HFFc6 (cell line): ENCODE measurements at regions not wholly inside any gene's neighbourhood (a gene's known extent, or its start where the extent isn't known, plus 50 kb on each side); places are given as distances from the start of the nearest gene placed in this dataset.

Experiments used
- DNase-seq: peaks from one replicate; pipeline ENCODE4 v3.0.0-alpha.2; 2018
- H3K27ac Mint-ChIP-seq: 2 replicates; pipeline ENCODE4 v1.8.0; 2020; ENCODE audit warnings: mild to moderate bottlenecking, mixed read lengths
- H3K27me3 Mint-ChIP-seq: 2 replicates; pipeline ENCODE4 v1.8.0; 2021; ENCODE audit warnings: mild to moderate bottlenecking, moderate library complexity, mixed read lengths; ENCODE audit not compliant: insufficient read depth
- H3K36me3 Mint-ChIP-seq: 2 replicates; pipeline ENCODE4 v1.8.0; 2021; ENCODE audit warnings: low read depth, mixed read lengths
- H3K4me1 Mint-ChIP-seq: 2 replicates; pipeline ENCODE4 v1.8.0; 2020; ENCODE audit warnings: low read depth, mixed read lengths
- H3K4me3 Mint-ChIP-seq: 2 replicates; pipeline ENCODE4 v1.8.0; 2020; ENCODE audit warnings: mild to moderate bottlenecking, moderate library complexity, mixed read lengths
- H3K9me3 Mint-ChIP-seq: 2 replicates; pipeline ENCODE4 v1.8.0; 2020; ENCODE audit warnings: mild to moderate bottlenecking, mixed read lengths
- CTCF ChIP-seq: fragments of 200-600 bp; sonication (generic); IDR thresholded peaks from 2 replicates; pipeline ENCODE4 v1.5.0; 2021; ENCODE audit warnings: antibody characterized with exemption, mild to moderate bottlenecking

GRCh38 chr6:163841326-163841725, 426.8 kb downstream of the QKI start:
- Mint-ChIP-seq H3K9me3 (peaks cover 13% of the 10 kb centered on the region), H3K4me3 (no peak overlapping the region), H3K27me3 (peaks cover 8% of the 10 kb centered on the region), H3K27ac (no peak overlapping the region), H3K4me1 (peaks cover 7% of the 10 kb centered on the region; the same call in 1 of the 2 replicates), H3K36me3 (peaks cover 11% of the 10 kb centered on the region; the same call in 1 of the 2 replicates)
- DNase-seq: no peak
- TF ChIP-seq CTCF: no peak

GRCh38 chr6:163840880-163841279, 426.4 kb downstream of the QKI start:
- Mint-ChIP-seq H3K4me3 (no peak overlapping the region), H3K36me3 (peaks cover 11% of the 10 kb centered on the region; the same call in 1 of the 2 replicates), H3K27ac (no peak overlapping the region), H3K27me3 (peaks cover 8% of the 10 kb centered on the region), H3K9me3 (peaks cover 13% of the 10 kb centered on the region), H3K4me1 (peaks cover 7% of the 10 kb centered on the region; the same call in 1 of the 2 replicates)
- TF ChIP-seq CTCF: no peak
- no peak for DNase-seq

- Mint-ChIP-seq H3K27me3 (peaks cover 11% of the 10 kb centered on the region), H3K27ac (no peak overlapping the region), H3K4me3 (no peak overlapping the region), H3K9me3 (peaks cover 21% of the 10 kb centered on the region), H3K4me1 (peaks cover 7% of the 10 kb centered on the region; the same call in 1 of the 2 replicates), H3K36me3 (peaks cover 11% of the 10 kb centered on the region; the same call in 1 of the 2 replicates)
- DNase-seq: no peak
- TF ChIP-seq CTCF: no peak
Observed at GRCh38 chr6:163839296-163839695, 424.8 kb downstream of the QKI start.

- no peak for TF ChIP-seq CTCF
- Mint-ChIP-seq H3K4me1 (peaks cover 7% of the 10 kb centered on the region; the same call in 1 of the 2 replicates), H3K4me3 (peak overlapping the region; percentile 48; the same call in 1 of the 2 replicates), H3K9me3 (peaks cover 21% of the 10 kb centered on the region), H3K27me3 (peaks cover 7% of the 10 kb centered on the region), H3K36me3 (peaks cover 11% of the 10 kb centered on the region; the same call in 1 of the 2 replicates), H3K27ac (no peak overlapping the region)
- DNase-seq: no peak
Observed at GRCh38 chr6:163837691-163838431, 423.3 kb downstream of the QKI start.

GRCh38 chr6:163836876-163837690, 422.6 kb downstream of the QKI start:
- DNase-seq: no peak
- H3K4me3 Mint-ChIP-seq: peak overlapping the region; percentile 48; the same call in 1 of the 2 replicates
- no peak overlapping the region for H3K27ac Mint-ChIP-seq
- peaks cover 10% of the 10 kb centered on the region for H3K27me3 Mint-ChIP-seq
- H3K4me1 Mint-ChIP-seq: peaks cover 7% of the 10 kb centered on the region; the same call in 1 of the 2 replicates
- H3K9me3 Mint-ChIP-seq: peaks cover 18% of the 10 kb centered on the region
- no peak for TF ChIP-seq CTCF
- peaks cover 8% of the 10 kb centered on the region; the same call in 1 of the 2 replicates for H3K36me3 Mint-ChIP-seq
